Panc1 (cell line): ENCODE measurements at regions not wholly inside any gene's neighbourhood (a gene's known extent, or its start where the extent isn't known, plus 50 kb on each side); places are given as distances from the start of the nearest gene placed in this dataset.

Source experiments
- ATAC-seq: fragments of 200-7000 bp; cut with Tn5 transposase; 2 replicates; pipeline ENCODE4 v1.9.1; 2020; ENCODE audit warnings: mild to moderate bottlenecking, moderate library complexity
- BruUV-seq: library from RNA; stranded (reverse); fragments of 400-500 nt; replicated peaks from 2 replicates; lab custom pipeline; 2021; lab: Mats Ljungman, UMichigan
- CTCF ChIA-PET: fragments of 300-600 bp; sonication (Branson Sonifier 250); formaldehyde crosslinking; loops from one replicate; lab custom pipeline; 2022; ENCODE audit warnings: antibody characterized with exemption; lab: Charles Lee
- POLR2A ChIA-PET: fragments of 300-600 bp; sonication (Branson Sonifier 250); formaldehyde crosslinking; loops from one replicate; lab custom pipeline; 2022; ENCODE audit warnings: antibody characterized with exemption; lab: Charles Lee
- DNase-seq: peaks from one replicate; pipeline ENCODE4 v3.0.0-alpha.2; 2010; ENCODE audit warnings: low read depth, low spot score
- H3K27ac ChIP-seq: 2 replicates; pipeline ENCODE4 v1.5.1; 2011; ENCODE audit warnings: mild to moderate bottlenecking, low read length, inconsistent platforms
- H3K27me3 ChIP-seq: fragments of 200-500 bp; sonication (Bioruptor generic); 2 replicates; pipeline ENCODE4 v1.6.0; 2014; ENCODE audit warnings: low read length, inconsistent platforms; ENCODE audit not compliant: control insufficient read depth, insufficient read depth
- H3K36me3 ChIP-seq: fragments of 200-500 bp; sonication (Bioruptor generic); 2 replicates; pipeline ENCODE4 v1.5.1; 2014; ENCODE audit warnings: inconsistent platforms, mild to moderate bottlenecking, low read length, moderate library complexity; ENCODE audit not compliant: control insufficient read depth, insufficient read depth
- H3K4me1 ChIP-seq: 2 replicates; pipeline ENCODE4 v1.5.1; 2011; ENCODE audit warnings: inconsistent platforms, mild to moderate bottlenecking, low read length, moderate library complexity; ENCODE audit not compliant: control insufficient read depth, insufficient read depth
- H3K4me3 ChIP-seq, 2 experiments: 2 replicates each; pipeline ENCODE4 v1.5.1; 2011 to 2012; ENCODE audit warnings: low read depth in 2 of 2, low read length in 2 of 2, mild to moderate bottlenecking in 2 of 2, inconsistent platforms in 1 of 2, moderate library complexity in 1 of 2
- H3K9me3 ChIP-seq: fragments of 200-500 bp; sonication (Bioruptor generic); 2 replicates; pipeline ENCODE4 v1.5.1; 2014; ENCODE audit warnings: low read depth, mild to moderate bottlenecking, inconsistent platforms, low read length, moderate library complexity; ENCODE audit not compliant: control insufficient read depth, insufficient read depth
- CTCF ChIP-seq: fragments of 450-650 bp; IDR thresholded peaks from 2 replicates; pipeline ENCODE4 v1.5.1; 2017; ENCODE audit warnings: mild to moderate bottlenecking
- POLR2AphosphoS5 ChIP-seq: IDR thresholded peaks from 2 replicates; pipeline ENCODE4 v1.6.1; 2012; ENCODE audit warnings: mild to moderate bottlenecking, low read depth, low read length, moderate library complexity
- REST ChIP-seq, 2 experiments: IDR thresholded peaks; 2 replicates each; pipeline ENCODE4 v1.6.1; 2011 to 2012; ENCODE audit warnings: low read depth in 2 of 2, control low read depth in 1 of 2, low read length in 1 of 2, mild to moderate bottlenecking in 1 of 2, moderate library complexity in 1 of 2; ENCODE audit not compliant: insufficient read depth in 1 of 2
- SIN3A ChIP-seq: IDR thresholded peaks from 2 replicates; pipeline ENCODE4 v1.6.1; 2012; ENCODE audit warnings: low read depth, mild to moderate bottlenecking, low read length, moderate library complexity, borderline replicate concordance; ENCODE audit not compliant: insufficient read depth
- TCF7L2 ChIP-seq: IDR thresholded peaks from 2 replicates; pipeline ENCODE4 v1.6.1; 2011; ENCODE audit warnings: mild to moderate bottlenecking, low read depth, low read length, inconsistent platforms
- in situ Hi-C: cut with HindIII; loops from 2 replicates; pipeline ENCODE4 v1.10.0; 2016; ENCODE audit warnings: low sequenced_read_pairs, low pct_unique_long_range_greater_than_20kb
- intact Hi-C: fragments of 100-400 bp; cut with micrococcal nuclease; formaldehyde crosslinking; loops from one replicate; pipeline ENCODE4 v1.10.0; 2022; ENCODE audit not compliant: unreplicated experiment

GRCh38 chr9:99485459-99485858 is 263.4 kb downstream of the SEC61B start:
- Histone ChIP-seq H3K4me3 (no peak overlapping the region), H3K27ac (no peak overlapping the region), H3K9me3 (no peaks in the 10 kb centered on the region), H3K36me3 (no peaks in the 10 kb centered on the region), H3K27me3 (no peaks in the 10 kb centered on the region), H3K4me1 (no peaks in the 10 kb centered on the region)
- no peak for ATAC-seq
- CTCF ChIA-PET, result no interaction called here
- intact Hi-C loops (no loop called here), in situ Hi-C loops (no loop called here)
- BruUV-seq, result no TSS peak
- no peak for DNase-seq
- POLR2A ChIA-PET, result no interaction called here
- TF ChIP-seq REST (IDR thresholded peaks at IDR 0.05; ENCODE audit: insufficient read depth in 1 of 2, low read depth in 2 of 2, low read length in 1 of 2) (no peak), POLR2AphosphoS5 (no peak), TCF7L2 (no peak), SIN3A (no peak), CTCF (no peak)

GRCh38 chr9:99486684-99487083 is 264.6 kb downstream of the SEC61B start:
- in situ Hi-C loops, result no loop called here
- ATAC-seq (no peak), DNase-seq (no peak)
- no peaks in the 10 kb centered on the region for H3K27me3 ChIP-seq
- no peak for TF ChIP-seq REST (IDR thresholded peaks at IDR 0.05; ENCODE audit: insufficient read depth in 1 of 2, low read depth in 2 of 2, low read length in 1 of 2)
- TF ChIP-seq SIN3A, result no peak
- intact Hi-C loops, result no loop called here
- H3K4me1 ChIP-seq, result no peaks in the 10 kb centered on the region
- ChIA-PET CTCF (no interaction called here), POLR2A (no interaction called here)
- H3K36me3 ChIP-seq, result no peaks in the 10 kb centered on the region
- no peaks in the 10 kb centered on the region for H3K9me3 ChIP-seq
- BruUV-seq, result no TSS peak
- no peak overlapping the region for H3K4me3 ChIP-seq
- H3K27ac ChIP-seq, result no peak overlapping the region
